ENCODE measurements at regions not wholly inside any gene's neighbourhood (a gene's known extent, or its start where the extent isn't known, plus 50 kb on each side); places are given as distances from the start of the nearest gene placed in this dataset.
"Not testable (repeated sequence)": the region's sequence is repeated elsewhere in the genome, so short reads cannot be mapped to it uniquely, and the experiment has no call there.

DNA sequence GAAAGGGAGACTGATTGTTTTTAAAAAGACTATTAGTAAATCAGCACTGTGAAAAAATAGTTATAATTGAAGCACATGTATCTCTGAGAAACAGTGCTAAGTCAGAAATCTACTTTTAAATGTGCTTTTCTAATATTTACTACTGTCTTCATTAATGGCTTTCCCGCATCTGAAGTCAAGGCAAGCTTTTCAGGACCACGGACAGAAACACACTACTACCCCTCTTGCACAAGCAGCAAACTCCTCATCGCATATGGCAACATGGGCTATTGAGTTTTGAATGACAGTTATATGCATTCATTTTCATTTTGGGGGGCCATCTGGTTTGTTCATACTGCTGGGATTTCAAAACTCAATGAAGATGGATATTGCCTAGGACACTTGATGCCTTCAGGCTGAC, 433.4 kb upstream of the CAMK1G start:
- no peak for DNase-seq (ENCODE audit: low spot score)
- intact Hi-C loops (cut with DNase I), result no loop called here

DNA sequence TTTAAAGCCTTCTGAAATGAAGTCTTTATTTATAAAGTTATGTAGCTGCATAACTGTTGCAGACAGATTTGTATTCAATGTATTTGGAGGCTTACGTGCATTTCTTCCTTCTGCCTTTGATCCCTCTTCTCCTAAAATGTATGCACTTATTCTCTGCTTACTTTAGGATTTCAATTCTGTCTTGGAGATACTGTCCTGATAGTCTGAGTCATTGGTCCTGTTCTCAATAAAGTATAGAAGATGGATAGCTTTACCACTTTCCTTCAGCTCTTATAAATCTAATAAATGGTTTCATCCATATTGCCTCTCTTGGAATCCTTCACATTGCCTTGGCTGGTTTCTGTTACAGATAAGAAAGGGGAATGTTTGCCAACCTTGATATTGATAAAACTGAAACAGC, 430.1 kb upstream of the CAMK1G start:
- intact Hi-C loops (cut with DNase I), result no loop called here
- DNase-seq (ENCODE audit: low spot score), result no peak

DNA sequence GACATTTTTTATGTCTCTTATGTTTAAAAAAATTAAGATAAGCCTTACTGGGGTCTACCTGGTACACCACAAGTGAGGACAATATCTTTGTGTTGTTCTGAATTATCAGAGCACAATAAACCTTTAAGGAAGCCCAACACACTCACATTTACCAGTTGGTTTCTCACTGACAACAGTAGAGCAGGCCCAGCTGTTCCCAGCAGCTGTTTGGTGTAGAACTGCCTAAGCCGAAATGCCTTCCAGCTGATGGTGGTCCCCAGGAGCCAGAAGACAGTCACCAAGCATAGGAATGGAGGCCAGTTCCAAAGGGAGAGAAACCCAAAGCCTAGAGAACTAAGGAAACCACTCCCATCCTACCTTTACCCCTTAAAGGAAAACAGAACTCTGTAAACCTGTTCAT, 428.6 kb upstream of the CAMK1G start:
- no peak for DNase-seq (ENCODE audit: low spot score)
- intact Hi-C loops (cut with DNase I), result no loop called here

DNA sequence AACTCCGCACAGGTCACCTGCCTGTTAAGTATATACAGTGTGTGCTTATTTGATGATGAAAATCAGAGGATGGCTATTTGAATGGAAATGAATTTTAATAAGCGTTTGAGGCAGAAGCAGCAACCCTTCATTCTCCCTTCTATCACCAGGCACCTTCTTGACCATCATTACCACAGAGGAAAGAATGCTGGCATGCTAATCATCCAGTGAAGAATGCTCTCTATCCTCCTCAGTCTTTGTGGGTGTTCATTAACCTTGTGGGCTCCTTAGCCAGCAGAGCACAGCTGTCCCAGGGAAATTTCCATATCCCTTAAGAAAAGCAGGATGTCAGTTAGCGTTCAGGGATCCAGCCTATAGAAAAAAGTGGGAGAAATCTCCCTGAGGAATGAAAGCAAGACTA, 428.0 kb upstream of the CAMK1G start:
- no peak for DNase-seq (ENCODE audit: low spot score)
- intact Hi-C loops (cut with DNase I), result no loop called here

DNA sequence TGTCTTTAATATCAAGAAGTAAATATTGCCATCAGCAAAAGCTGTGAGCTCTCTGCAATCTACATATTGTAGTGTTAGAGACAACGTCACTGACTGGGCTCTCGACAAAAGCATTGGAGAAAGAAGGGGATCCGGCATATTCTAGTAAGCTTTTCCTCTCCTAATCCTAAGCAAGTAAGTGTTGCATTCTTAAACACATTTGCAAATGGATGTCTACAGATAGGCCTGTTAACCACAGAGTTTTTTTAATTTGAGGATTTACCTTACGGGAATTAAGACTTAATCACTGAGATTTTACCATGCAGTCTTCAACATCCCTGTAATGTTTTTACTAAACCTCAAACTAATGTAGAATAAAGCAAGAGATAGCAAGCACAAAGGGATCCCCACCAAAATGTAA, 426.5 kb upstream of the CAMK1G start:
- DNase-seq (ENCODE audit: low spot score), result no peak
- intact Hi-C loops (cut with DNase I), result no loop called here

DNA sequence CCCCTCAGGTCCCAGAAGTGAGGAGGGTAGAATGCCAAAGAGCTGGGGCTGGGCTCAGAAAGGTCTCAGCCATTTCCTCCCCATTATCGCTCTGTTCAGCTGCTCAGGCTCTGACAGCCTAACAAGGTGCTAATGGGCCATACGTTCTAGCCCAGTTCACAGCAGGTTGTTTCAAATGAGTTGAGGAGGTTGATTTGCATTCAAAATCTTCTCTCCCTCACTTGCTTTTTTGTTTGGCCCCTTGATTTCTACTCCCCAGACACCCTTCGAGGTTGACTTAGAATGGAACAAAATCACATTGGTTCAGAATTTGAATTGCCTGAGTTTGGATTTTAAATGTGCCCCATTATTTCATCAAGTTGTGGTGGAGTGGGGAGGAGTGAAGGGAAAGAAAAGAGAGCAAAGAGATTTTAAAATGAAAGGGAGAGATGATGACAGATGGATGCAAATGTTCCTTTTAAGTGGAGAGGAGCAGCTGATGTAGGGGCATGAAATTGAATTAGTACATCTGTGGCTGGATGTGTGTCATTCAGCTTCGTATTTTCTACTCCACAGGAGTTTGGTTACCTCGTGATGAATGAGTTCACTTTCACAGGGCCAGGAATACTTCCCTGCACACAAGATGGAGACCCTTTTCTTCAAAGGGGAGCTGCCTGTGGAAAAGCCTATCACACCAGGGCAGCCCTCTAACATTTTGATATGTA, 425.8 kb upstream of the CAMK1G start:
- intact Hi-C loops (cut with DNase I), result no loop called here
- no peak for DNase-seq (ENCODE audit: low spot score)

DNA sequence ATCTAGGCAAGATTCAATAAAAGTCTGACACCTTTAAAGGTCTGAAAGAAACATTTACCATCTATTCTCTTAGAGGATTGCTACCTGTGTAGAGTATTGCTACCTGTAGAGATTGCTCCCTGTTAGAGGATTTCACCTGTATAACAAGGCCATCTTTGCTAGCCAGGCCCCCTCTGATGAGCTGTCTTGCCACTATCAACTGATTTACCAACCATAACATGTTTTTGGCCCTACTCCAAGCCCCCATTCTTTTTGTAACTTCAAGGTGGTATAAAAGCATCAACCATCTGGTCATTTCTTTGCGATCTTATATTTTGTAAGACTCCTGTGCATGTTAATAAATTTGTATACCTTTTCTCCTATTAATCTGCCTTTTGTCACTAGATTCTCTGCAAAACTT, 424.7 kb upstream of the CAMK1G start:
- no peak for DNase-seq (ENCODE audit: low spot score)
- intact Hi-C loops (cut with DNase I), result no loop called here

DNA sequence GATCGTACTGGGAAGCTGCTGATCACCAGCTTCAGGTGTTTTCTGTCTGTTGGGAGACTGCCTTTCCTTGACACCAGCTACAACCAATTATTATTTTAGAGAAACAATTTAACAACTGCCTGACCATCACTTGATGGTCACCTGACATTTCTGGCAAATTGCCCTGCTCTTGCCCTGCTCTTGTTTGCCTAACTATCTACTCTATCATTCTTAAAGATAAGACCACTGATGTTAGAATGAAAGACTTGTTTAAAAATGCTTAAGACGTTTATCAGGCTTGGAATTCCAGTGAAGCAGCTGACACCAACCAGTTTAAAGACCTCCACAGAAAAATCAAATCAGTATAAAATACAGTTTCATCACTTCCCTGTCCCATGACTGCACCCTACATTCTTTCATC, 423.3 kb upstream of the CAMK1G start:
- intact Hi-C loops (cut with DNase I), result no loop called here
- DNase-seq (ENCODE audit: low spot score), result no peak

DNA sequence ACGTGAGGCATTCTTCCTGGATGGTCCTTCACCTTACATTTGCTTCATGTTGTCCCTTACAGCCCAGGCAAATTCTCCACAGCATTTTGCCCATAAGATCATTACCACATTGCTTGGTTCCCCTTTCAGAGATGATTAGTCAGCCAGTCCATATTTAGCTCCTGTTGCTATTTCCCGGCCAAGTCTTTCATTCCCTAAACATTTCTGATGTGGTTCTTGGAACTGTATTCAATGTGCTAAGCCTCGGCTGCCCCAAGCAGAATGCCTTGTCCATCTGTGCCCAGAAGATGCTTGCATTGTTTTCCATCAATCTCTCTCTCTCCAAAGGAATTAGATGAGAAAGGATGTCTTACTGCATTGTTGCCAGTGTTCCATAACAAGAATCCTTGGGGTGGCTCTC, 420.9 kb upstream of the CAMK1G start:
- no peak for DNase-seq (ENCODE audit: low spot score)
- intact Hi-C loops (cut with DNase I), result no loop called here

DNA sequence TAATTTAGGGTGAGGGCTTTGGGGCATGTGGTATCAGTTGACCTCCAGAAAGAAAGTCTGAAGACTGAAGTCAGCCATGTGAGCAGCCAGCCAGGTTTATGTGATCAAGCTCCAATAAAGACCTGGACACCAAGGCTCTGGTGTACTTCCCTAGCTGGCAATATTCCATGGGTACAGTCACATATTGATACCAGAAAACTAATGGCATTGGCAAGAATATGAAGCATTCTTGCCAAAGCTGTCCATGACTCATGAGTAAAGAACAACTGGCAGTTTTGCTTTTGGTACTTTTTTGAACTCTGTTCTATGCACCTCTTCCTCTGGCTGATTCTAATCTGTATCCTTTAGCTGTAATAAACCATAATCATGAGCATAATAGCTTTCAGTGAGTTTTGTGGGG, 415.3 kb upstream of the CAMK1G start:
- intact Hi-C loops (cut with DNase I), result no loop called here
- no peak for DNase-seq (ENCODE audit: low spot score)

DNA sequence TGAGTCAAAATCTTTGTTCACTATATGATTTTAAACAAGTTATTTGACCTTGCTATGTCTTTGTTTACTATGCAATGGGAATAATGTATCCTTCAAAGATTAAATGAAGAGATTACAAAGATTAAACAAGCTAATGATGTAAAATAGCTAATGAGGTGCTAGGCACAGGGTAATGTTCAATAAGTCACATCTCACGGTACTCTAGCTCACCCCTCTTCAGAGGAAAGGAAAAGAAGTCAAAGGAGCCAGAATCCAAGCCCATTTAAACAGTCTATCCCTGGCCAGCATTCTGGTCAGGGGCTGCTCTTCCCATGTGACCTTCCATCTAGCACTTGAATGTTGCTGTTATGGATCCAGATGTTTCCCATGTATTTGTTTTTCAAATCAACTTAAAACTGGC, 412.4 kb upstream of the CAMK1G start:
- intact Hi-C loops (cut with DNase I), result no loop called here

DNA sequence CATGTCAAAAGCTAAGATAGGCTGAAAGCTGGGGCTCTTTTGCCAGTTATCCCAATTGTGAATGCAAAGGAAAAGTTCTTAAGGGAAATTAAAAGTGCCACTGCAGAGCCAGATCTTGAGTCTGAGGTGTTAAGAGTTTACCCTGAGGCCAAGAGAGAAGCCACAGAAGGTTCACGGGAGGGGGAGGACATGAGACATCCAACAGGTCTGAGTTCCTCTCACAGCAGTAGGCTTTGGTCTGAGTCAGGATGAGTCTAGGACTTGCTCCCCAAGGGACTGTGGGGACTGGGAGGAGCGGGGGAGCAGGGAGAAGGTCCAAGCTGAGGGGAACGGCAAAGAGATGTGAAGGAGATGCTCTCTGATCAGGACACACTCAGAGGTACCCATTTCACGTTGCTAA, 411.2 kb upstream of the CAMK1G start:
- intact Hi-C loops (cut with DNase I), result no loop called here
- DNase-seq (ENCODE audit: low spot score), result no peak

More for the DNA sequence above, 412.4 kb upstream of the CAMK1G start:
- no peak for DNase-seq (ENCODE audit: low spot score)

DNA sequence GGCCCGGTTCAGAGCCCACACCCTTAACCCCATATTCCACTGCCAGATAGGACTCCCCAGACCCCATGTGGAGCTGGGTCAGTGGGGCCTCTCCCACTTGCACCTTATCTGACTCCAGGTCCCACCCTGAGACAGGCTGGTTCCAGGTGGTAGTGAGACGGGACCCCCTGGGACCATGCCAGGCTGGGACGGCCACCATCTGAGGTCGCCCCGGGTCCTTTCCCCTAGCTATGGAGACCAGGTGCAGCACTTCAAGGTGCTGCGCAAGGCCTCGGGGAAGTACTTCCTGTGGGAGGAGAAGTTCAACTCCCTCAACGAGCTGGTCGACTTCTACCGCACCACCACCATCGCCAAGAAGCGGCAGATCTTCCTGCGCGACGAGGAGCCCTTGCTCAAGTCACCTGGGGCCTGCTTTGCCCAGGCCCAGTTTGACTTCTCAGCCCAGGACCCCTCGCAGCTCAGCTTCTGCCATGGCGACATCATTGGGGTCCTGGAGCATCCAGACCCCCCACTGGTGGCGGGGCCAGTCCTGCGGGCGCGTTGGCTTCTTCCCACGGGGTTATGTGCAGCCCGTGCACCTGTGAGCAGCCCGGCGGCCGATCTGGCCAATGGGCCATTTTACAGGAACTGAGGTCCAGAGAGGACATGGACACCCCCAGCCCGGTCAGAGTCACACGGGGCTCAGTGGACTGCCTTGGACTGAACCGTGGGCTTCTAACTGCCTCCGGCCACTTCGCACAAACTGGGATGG, 410.5 kb upstream of the CAMK1G start:
- DNase-seq (ENCODE audit: low spot score); intact Hi-C loops (cut with DNase I): not testable (repeated sequence)

DNA sequence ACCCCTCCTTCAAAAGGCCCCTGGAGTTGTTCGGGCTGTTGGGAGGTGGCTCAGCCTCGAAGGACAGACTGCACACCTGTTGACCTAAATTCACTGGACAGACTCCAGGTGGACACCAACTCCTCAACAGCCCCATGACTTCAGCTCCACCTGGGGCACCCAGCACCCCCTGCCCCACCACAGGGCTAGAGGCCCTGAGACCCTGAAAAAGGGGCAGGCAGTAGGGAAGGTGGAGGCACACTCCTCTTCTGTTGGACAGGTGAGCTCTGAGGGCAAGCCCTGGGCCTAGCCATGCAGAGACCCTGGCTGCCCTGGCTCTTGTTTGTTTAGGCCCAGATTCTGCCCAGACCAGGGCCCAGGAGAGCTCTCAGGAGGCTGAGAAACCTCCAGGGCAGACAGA, 409.7 kb upstream of the CAMK1G start:
- intact Hi-C loops (cut with DNase I); DNase-seq (ENCODE audit: low spot score): not testable (repeated sequence)

DNA sequence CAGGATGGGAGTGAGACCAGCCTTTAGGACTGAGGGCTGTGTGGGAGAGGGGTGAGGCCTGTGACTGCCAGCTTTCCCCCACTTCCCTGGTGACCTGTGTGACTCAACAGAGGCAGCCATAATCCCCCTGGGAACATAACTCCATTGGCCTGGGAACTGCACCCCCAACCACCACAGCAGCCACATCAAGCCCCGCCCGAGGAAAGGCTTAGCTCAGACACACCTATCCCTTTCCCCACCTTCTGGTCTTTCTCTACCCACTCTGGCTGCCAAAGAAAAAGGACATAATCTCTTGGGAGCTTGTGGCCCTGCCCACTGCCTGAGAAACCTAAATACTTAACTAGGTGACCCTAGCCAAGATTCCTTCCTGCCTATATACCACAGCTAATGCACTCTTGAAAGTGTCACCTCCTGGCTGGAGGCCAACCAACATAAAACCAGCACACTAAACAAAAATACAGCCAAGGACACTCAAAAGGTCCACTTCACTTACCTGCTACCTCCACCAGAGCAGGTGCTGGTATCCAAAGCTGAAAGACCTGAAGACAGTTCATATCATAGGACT, 406.6 kb upstream of the CAMK1G start:
- intact Hi-C loops (cut with DNase I), result no loop called here
- DNase-seq (ENCODE audit: low spot score), result no peak

DNA sequence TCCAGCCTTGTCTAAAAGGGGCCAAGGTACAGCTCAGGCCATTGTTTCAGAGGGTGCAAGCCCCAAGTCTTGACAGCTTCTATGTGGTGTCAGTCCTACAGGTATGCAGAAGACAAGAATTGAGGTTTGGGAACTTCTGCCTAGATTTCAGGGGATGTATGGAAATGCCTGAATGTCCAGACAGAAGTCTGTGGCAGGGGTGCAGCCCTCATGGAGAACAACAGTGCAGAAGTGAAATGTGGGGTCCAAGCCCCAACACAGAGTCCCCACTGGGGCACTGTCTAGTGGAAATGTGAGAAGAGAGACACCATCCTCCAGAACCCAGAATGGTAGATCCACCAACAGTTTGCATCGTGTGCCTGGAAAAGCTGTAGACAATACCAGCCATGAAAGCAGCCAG, 400.3 kb upstream of the CAMK1G start:
- intact Hi-C loops (cut with DNase I), result no loop called here
- DNase-seq (ENCODE audit: low spot score), result no peak

DNA sequence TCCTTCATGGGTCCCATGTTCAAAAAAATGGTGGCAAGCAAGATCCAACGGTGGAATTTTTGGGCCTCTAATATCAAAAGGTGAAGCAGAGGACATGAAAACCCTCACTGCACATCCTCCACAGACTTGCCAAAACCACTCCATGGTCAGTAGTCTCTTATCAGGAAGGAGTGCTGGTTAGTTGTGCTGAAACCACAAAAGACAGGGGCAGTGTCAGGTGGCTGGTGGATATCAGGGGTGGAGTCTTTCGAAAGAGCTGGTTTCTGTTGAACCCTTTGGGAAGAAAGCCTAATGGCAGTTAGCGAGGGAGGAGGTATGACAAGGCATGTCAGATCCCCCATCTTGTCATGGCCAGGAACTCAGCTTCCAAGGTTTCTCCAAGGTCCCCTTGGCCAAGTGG, 395.9 kb upstream of the CAMK1G start:
- intact Hi-C loops (cut with DNase I), result no loop called here
- no peak for DNase-seq (ENCODE audit: low spot score)

DNA sequence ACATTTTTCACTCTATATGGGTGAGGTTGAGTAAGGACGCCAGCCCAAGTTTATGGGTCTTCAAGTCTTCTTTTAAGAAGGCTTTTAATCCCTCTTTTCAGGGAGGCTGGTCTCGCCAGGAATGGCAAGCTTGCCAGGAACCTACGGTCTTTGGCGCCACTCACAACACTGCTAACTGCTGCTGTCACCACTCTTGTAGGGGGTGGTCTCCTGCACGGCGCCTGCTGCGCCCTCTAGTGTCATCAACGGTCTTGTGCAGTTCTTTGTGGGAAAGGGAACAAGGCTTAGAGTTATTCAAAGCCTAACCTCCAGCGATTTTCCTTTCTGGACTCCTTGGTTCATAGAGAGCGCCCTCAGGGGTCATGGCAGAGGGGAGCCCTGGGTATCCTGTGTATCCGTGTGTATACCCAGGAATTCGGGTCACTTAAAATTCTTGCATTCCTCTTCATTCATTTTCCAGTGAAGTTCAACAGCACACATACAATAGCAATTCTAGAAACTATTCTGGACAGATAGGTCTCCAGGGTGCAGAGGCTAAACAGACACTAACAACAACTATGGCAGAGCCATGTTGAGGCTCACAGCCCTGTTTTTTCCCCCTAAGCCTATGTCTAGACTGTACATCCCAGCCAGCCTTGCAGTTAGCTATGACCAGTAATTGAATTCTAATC, 392.8 kb upstream of the CAMK1G start:
- DNase-seq (ENCODE audit: low spot score), result no peak
- intact Hi-C loops (cut with DNase I), result loop anchor here (5.0 kb wide), 1 partner anchor 538 kb away; no protein-coding TSS in a partner anchor

DNA sequence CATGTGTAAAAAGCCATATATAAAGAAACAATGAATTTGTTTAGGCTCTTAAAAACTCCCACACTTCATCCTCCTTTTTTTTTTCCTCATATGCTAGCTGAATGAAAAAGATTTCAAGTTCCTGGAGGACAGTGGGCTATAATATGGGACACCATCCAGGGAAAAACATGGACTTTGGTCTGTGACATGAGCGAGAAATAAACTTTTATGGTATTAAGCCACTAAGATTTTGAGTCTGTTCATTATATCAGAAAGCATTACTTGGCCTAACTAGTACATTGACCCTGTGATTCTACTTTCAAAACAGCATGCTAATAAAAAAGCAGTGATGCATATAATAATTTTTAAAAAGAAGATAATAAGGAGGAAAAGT, 392.3 kb upstream of the CAMK1G start:
- intact Hi-C loops (cut with DNase I), result loop anchor here (5.0 kb wide), 1 partner anchor 539 kb away; no protein-coding TSS in a partner anchor
- DNase-seq (ENCODE audit: low spot score), result no peak

DNA sequence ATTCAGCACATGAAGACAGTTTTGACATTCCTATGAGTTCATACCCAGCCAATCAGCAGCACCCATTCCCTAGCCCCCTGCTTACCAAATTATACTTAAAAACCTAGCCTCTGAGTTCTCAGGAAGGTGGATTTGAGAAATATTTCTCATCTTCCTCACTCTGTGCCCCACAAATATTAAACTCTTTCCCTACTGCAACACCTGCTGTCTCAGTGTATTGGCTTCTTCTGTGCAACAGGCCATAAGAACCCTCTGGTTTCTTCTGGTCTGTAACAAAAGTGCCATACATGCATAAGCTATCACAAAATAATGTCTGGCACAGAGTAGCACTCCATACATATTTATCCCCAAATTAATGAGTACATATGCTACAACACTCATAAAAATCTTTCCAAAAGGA, 387.4 kb upstream of the CAMK1G start:
- DNase-seq (ENCODE audit: low spot score), result no peak
- intact Hi-C loops (cut with DNase I), result no loop called here

All from cardiac septum (tissue), 1 donor.